ENCODE measurements at regions not wholly inside any gene's neighbourhood (a gene's known extent, or its start where the extent isn't known, plus 50 kb on each side); places are given as distances from the start of the nearest gene placed in this dataset.

- TF ChIP-seq EZH2 (IDR thresholded peaks at IDR 0.05; ENCODE audit: insufficient read depth, poor library complexity, severe bottlenecking) (no peak), EZH2phosphoT487 (IDR thresholded peaks at IDR 0.05; ENCODE audit: insufficient read depth, low read depth) (no peak)
These were observed 684.3 kb upstream of the RAG2 start for GRCh38 chr11:37282367-37282766.

All from GM23248 (cell line).